T-helper 9 cell (primary cell): ENCODE measurements at regions not wholly inside any gene's neighbourhood (a gene's known extent, or its start where the extent isn't known, plus 50 kb on each side); places are given as distances from the start of the nearest gene placed in this dataset.
"Not testable (repeated sequence)": the region's sequence is repeated elsewhere in the genome, so short reads cannot be mapped to it uniquely, and the experiment has no call there.

Source experiments
- DNase-seq: peaks from one replicate; pipeline ENCODE4 v3.0.0-alpha.2; 2020

DNA sequence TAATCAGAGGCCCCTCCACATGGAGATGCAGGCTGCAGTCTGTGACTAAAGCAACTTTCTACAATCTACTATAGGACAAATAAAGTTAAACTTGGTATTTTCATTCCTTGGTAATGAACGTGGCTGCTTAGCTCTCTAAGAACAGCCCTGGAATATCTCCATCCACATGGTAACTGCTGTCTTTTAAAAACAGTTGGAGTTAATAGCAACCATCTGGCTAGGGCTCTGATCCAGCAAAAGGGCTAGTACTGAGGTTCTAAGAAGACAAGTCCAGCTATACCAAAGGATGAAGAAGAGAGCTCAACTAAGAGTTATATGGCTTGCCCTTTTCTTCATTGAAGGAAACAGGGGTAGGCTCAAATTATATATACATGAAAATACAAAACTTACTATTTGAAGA lies 920.1 kb downstream of the FLRT2 start:
- DNase-seq: no peak

DNA sequence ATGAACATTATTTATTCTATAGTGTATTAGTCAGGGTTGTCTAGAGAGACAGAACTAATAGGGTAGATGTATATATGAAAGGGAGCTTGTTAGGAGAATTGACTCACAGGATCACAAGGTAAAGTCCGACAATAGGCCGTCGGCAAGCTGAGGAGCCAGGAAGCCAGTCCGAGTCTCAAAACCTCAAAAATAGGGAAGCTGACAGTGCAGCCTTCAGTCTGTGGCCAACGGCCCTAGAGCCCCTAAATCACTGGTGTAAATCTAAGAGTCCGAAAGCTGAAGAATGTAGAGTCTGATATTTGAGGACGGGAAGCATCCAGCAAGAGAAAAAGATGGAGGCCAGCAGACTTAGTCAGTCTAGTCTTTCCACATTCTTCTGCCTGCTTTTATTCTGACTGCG lies 912.2 kb downstream of the FLRT2 start:
- no peak for DNase-seq

DNA sequence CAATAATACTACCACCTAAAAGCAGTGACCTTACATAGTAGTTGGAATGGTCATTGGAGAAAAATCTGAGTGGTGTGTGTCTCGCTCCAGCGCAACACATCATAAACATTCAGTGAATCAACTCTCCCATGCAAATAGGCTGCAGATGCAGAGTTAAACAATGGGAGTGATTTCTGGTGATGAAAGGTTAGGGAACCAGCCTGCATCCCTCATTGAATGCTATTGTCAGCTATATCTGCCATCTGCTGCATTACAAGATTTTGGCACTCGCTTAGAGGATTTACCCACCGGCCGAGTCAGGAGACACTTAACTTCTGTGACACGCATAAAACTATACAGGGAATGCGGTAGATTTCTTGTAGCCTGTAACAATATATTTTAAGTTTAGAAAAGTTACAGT lies 900.9 kb downstream of the FLRT2 start:
- DNase-seq: no peak

DNA sequence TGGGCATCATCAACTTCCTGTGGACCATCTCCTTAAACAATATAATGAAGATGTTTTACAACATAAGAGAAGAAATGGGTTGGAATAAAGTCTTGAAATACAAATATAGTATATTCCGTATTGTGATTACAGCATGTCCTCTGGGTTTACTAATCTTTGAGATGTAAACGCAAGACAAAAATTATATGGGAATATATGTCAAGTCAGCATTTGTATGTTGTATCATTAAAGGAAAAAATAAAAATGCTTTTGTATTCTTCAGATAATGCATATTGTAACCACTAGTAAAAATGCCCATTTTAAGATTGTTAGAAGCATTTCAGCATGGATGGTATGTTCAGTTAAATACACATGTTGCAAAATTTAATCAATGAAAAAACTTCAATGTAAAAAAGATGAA lies 893.3 kb downstream of the FLRT2 start:
- no peak for DNase-seq

DNA sequence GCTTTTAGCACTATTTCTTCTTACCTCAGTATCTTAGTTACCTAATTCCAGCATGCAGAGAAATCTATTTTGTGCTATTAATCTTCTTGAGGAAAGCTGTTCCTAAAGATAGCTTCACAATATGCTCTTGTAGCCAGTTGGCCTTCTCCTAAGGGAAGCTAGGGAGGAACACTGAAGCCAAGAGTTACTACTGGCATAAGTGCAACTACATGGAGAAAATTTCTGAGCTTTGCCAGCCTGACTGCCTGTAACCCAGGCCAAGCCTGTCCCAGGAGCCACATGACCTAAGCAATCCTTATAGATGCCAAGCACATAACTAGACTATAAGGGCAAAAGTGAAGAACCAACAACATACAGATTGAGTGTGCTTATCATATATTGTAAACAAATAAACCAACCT lies 890.2 kb downstream of the FLRT2 start:
- DNase-seq: no peak

DNA sequence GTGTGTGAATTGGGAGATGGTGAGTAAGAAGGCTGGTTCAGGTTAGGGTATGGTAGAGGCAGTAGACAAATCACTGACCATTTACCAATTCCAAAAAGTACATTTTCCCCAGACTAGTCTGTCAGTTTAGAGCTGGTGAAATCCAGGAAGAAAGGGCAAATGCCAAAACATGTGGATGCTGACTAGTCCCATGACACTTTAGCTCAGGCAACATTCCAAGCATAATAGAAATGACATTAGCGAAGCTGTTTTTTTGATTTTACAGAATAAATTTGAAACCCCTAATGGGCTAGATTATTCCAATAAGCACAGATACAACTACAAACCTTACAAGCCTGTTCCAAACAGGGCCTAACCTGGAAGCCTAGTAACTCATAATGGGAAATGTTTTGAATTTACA lies 884.2 kb downstream of the FLRT2 start:
- no peak for DNase-seq

DNA sequence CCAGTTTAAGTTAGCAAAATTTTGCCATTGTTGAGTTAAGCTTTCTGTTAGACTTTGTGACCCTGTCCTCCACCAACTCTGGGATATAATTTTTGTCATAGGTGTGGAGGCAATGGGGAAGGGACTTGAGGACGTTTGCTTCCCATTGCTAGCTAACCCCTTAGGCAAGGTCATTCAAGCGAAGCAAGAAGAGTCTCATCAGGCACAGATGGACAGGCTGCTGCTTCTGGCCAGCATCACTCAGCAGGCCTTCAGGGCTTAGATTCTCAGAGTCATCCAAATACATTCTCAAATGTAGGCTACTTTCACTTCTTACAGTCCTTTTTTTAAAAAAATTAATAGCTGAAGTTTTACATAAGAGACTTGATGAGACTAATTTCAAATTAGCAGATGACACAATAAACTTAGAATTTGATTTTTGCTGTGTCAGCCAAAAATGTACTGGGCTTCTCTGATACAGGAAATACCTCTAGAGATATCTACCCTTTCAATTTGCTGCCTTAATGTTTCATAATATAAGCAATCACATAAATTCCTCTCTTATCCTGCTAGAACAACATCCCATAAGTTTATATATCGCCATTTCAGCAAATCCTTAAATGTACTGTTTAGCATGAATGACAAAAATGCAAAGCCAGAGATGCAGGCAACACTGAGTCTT lies 875.2 kb downstream of the FLRT2 start:
- no peak for DNase-seq

DNA sequence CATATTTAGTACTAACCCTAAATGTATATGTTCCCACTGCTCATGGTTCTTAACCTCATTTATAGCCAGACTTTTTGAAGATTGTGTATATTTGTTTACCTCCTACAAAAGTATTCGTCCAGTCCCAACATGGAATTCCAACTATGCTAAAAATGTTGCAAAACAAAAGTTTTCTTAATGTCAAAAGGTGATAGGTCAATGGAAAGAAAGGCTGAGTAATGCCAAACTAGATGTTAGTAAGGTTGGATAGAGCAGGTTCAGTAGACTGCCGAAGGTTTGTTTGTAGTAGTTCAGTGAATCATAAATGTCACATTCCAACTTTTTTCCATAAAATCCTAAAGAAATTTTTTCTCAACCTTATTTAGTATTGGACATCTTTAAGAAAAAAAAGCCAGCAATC lies 874.5 kb downstream of the FLRT2 start:
- DNase-seq: no peak

DNA sequence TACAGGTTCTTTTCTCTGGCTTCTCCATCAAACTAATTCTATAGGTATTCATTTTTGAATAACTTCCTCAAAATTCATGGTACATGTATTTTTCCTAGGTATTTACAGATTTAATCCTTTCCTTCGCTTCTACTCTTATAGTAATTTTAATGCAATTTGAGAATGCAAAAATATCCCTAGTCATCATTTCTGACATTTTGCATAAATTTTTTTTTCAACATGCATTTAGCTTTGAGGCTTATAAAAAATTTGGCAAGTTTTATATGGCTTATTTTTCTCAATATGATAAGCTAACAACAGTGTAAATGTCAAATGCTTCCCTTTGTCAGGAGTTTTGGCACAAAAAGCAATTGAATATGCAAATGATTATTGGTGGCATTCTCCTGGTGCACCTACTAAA lies 872.6 kb downstream of the FLRT2 start:
- DNase-seq: no peak

DNA sequence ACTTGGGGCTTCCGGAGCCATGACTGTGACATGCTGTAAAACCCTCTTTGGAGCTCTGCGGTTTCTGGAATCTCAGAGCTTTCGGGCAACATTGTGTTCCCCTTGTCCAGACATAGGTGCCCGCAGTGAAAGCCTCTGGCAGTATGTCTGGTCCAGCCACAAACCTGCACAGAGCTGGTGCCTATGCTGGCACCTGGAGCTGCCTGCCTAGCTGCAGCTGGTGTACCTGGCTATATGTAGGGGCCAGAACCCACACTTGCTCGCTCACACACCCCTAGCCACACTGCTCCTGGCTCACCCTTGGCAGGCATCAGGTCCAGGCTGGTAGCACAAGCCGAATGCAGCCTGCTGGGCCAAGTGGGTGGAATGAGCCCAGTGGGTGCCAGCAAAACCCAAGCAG lies 861.1 kb downstream of the FLRT2 start:
- DNase-seq: no peak

DNA sequence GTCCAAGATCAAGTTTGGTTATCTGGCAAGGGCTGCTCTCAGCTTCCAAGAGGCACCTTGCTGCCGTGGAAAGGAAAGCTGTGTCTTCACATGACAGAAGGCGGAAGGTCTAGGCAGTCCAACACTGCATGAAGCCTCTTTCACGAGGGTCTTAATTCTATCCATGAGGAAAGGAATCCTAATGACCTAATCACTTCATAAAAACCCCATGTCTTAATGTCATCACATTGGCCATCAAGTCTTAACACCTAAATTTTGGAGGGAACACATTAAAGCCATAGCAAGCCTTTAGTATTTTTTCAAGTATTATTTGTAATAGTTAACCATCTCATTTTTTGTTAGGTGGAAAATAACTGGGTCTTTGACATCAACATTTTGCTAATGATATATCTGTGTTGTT lies 858.3 kb downstream of the FLRT2 start:
- DNase-seq: no peak

DNA sequence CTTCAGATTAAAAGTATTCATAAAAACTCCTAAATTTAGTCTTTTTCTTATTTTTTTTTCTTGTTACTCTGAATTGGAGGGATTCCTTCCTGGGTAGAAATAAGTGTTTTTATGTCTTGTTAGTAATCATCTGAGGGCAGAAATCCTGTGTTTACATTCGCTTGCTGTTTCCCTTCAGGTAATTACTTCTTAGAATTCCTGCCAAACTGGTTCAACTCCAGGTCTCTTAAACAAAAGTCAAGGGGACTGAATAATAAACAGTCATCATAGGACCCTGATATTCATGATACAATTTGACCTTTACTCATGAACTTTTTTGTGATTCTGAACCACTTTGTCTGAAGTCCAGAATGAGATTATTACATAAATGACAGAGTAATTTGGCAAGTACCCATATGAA lies 843.9 kb downstream of the FLRT2 start:
- DNase-seq: no peak

DNA sequence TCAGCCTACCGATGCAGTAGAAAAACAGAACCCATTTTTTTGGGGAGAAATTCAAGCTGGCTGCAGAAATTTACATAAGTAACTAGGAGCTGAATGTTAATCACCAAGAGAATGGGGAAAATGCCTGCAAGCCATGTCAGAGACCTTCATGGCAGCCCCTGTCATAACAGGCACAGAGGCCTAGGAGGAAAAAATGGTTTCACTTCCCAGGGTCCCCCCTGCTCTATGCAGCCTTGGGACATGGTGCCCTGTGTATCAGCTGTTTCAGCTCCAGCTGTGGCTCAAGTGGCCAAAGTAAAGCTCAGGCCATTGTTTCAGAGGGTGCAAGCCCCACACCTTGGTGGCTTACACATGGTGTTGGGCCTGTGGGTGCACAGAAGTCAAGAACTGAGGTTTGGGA lies 842.5 kb downstream of the FLRT2 start:
- DNase-seq: no peak

DNA sequence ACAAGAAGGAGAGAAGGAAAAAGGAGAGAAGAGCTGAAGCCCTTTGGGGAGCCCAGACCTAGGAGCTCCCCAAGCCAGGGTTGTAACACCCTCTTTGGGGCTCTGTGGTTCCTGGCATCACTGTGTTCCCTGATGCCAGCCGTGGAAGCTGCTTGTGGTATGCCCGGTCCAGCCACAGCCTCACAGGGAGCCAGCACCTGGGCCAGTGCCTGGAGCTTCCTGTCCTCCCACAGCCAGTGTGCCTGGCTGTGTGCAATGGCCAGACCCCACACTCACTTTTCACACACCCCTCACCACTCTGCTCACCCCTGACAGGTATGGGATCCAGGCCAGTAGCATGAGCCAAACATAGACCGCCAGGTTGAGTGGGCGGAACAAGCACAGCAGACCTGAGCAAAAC lies 834.7 kb downstream of the FLRT2 start:
- DNase-seq: no peak

DNA sequence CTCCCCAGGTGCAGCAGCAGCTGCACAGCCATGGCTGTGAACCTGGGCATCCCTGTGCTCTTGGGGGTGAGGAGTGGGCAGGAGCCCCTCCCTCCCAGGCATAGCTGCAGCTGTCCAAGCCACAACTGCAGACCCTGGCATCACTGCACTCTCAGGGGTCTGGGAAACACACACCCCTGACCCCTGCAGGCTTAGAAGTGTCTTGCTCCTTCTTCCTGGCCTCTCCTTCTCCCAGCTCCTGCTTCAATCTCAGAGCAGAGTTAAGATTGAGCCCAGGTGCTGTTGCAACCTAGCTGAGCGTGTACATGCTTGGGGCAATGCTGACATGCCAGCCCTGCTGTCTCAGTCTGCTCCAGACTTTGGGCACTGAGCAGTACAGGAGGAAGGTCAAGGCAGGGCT lies 833.6 kb downstream of the FLRT2 start:
- DNase-seq: no peak

DNA sequence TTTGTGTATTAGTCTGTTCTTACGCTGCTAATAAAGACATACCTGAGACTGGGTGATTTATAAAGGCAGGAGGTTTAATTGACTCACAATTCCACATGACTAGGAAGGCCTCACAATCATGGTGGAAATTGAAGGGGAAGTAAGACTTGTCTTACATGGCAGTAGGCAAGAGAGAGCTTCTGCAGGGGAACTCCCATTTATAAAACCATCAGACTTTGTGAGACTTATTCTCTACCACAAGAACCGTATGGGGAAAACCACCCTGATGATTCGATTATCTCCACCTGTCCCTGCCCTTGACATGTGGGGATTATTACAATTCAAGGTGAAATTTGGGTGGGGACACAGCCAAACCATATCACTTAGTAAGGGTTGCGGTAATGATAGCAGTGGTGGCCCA lies 833.1 kb downstream of the FLRT2 start:
- DNase-seq: no peak

DNA sequence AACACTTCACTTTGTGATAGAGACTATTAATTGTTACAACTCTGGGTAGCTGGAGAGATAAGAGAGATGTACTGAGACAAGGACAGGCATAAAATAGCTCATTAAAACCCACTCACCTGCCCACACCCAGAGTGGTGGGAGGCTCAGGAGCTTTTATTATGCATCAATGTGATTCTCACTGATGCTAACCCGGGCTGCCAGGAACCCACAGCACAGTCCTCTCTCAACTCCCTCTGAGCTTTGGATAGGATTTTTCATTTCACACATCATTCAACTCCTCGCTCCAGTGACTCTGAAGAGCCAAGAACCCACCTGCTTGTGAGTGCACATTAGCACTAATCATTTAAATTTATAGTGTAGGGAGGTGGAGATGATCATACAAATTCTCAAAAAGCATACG lies 827.9 kb downstream of the FLRT2 start:
- DNase-seq: no peak

DNA sequence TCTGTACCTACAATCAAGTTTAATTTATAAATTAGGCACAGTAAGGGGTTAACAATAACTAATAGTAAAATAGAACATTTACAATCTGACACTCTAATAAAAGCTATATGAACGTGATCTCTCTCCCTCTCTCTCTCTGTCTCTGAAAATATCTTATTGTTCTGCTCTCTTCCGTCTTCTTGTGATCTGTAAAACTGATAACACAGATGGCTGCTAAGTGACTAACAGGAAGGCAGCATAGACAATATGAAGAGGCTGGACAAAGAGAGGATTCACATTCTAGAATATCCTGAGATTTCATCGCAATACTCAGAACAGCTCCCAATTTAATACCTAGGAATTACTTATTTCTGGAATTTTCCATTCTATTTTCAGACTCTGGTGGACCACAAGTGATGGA lies 827.2 kb downstream of the FLRT2 start:
- no peak for DNase-seq

DNA sequence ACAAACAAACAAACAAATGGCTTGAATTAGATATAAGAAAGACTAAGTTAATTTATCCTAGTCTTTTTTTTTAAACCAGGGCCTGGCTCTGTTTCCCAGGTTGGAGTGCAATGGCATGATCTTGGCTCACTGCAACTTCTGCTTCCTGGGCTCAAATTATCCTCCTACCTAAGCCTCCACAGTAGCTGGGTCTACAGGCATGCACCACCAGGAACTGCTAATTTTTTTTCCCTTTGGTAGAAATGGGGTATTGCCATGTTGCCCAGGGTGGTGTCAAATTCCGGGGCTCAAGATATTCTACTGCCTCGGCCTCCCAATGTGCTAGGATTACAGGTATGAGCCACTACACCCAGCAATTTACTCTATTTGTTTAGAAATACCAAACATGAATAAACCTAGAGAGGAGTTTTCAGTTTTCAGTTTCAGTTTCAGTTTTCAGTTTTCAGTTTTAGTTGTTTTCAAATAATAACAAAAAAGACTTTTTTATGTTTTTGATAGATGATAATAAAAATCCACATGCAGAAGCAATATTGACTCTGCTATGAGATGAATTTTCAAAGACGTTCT lies 817.0 kb downstream of the FLRT2 start:
- DNase-seq: no peak

DNA sequence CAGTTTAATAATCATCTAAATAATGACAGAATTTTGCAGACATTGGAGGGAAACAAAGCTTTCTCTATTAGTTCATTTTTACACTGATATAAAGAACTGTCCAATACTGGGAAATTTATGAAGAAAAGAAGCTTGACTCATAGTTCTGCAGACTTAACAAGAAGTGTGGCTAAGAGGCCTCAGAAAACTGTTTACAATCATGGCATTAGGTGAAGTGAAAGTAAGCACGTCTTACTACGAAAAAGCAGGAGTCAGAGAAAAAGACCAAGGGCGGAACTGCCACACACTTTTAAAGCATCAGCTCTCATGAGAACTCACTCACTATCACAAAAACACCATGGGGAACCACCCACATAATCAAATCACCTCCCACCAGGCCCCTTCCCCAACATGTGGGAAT lies 804.4 kb downstream of the FLRT2 start:
- DNase-seq: no peak

DNA sequence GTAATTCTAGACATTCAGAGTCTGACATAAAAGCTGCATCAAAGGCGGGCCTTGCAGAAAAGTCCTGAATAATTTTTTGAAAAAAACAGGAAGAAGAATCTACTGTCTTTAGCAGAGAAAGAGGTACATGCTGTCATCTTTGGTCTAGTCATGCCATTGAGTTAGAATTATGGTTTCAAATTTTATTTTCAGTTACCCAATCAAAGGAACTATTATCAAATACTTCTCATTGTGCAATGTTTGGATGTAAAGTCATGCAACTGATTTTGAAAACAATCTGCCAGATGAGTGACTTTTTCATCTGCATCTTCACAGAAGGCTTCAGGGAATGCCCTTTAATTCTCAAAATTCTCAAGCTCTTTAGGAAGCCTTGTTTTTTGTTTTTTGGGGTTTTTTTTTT lies 803.5 kb downstream of the FLRT2 start:
- no peak for DNase-seq

DNA sequence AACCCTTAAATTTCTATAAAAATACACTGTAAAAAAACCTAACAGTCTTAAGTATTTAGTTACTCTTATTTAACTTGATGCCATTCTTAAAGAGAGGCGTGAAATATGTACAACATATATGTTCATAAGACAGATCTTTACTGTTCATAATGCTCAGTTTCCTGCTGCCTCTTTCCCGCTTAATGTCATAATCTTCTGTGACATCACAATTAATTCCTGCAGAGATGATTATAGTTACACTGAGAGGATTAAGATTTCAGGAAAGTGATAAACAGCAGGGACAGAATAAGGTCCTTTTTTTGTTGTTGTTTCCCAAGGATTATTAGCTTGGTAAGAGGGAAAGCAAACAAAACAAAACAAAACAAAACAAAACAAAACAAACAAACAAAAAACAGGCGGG lies 801.4 kb downstream of the FLRT2 start:
- no peak for DNase-seq

DNA sequence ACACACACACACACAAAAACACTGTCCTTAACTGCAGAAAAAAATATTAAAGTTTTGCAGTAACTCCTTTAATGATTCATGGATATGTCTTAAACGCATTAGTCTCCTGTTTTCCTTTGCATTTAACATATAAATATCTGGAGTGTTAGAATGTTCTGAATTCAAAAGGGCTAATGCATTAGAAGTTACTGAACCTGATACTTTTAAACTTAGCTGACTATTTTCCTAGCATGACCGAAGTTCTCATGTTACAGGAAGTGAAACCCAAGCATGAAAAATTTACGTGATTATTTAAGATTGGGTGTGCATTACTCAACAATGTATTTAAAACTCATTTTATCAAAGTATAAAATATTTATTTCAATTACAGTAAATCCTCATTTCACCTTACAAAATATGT lies 791.2 kb downstream of the FLRT2 start:
- DNase-seq: no peak

DNA sequence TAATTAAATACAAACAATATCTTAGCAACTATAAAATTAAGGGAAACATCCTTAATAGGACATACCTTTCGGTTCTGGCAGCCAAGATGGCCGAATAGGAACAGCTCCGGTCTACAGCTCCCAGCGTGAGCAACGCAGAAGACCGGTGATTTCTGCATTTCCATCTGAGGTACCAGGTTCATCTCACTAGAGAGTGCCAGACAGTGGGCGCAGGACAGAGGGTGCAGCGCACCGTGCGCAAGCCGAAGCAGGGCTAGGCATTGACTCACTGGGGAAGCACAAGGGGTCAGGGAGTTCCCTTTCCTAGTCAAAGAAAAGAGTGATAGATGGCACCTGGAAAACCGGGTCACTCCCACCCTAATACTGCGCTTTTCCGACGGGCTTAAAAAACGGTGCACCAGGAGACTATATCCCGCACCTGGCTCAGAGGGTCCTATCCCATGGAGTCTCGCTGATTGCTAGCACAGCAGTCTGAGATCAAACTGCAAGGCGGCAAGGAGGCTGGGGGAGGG lies 782.3 kb downstream of the FLRT2 start:
- not testable (repeated sequence) for DNase-seq

DNA sequence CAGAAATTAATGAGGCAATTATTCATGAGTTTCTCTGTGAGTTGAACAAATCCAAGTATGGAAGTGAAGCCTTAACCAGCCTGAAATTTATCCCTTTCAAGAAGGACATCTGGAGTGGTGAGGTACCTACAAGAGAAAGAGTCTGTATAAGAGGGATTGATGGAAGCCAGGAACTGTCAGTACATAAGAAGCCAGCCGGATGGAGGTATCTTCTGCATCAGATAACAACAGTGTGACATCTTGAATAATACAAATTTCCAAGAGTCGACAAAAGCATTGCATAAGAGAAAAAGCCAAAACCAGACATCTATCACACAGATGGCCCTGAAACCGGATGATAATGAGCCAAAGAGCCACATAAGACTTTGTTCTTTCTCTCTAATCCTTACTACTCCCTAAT lies 781.2 kb downstream of the FLRT2 start:
- DNase-seq: no peak
